HCT116 (cell line): ENCODE measurements at regions not wholly inside any gene's neighbourhood (a gene's known extent, or its start where the extent isn't known, plus 50 kb on each side); places are given as distances from the start of the nearest gene placed in this dataset.

Experiments used
- CBX3 ChIP-seq: IDR thresholded peaks from 2 replicates; pipeline ENCODE4 v1.6.1; 2012; ENCODE audit warnings: low read depth
- CTCF ChIP-seq, 3 experiments: fragments of 200-600 bp in 1 of 3; sonication (generic) in 1 of 3; IDR thresholded peaks in 2 of 3; conservative IDR thresholded peaks in 1 of 3; 2 replicates each; pipeline ENCODE4 v1.5.1; 2012 to 2017; ENCODE audit warnings: low read depth in 2 of 3, low read length in 2 of 3, antibody characterized with exemption in 1 of 3, borderline replicate concordance in 1 of 3, control low read depth in 1 of 3, mild to moderate bottlenecking in 1 of 3, mixed read lengths in 1 of 3, mixed run types in 1 of 3, moderate library complexity in 1 of 3; ENCODE audit not compliant: insufficient read depth in 1 of 3
- EZH2 ChIP-seq: fragments of 200-600 bp; sonication (generic); IDR thresholded peaks from 2 replicates; pipeline ENCODE4 v1.6.1; 2017; ENCODE audit warnings: antibody characterized with exemption, mixed run types
- EZH2phosphoT487 ChIP-seq: fragments of 200-600 bp; IDR thresholded peaks from 2 replicates; pipeline ENCODE4 v1.6.1; 2018; ENCODE audit warnings: antibody characterized with exemption, borderline replicate concordance
- JUND ChIP-seq: IDR thresholded peaks from 2 replicates; pipeline ENCODE4 v1.6.1; 2012
- POLR2A ChIP-seq: IDR thresholded peaks from 2 replicates; pipeline ENCODE4 v1.7.0; 2011; ENCODE audit warnings: borderline replicate concordance; ENCODE audit not compliant: insufficient read depth, insufficient read length; ENCODE audit errors: extremely low read depth
- POLR2AphosphoS5 ChIP-seq: IDR thresholded peaks from 2 replicates; pipeline ENCODE4 v1.6.1; 2011; ENCODE audit warnings: mild to moderate bottlenecking, low read depth, low read length, moderate library complexity
- RAD21 ChIP-seq: IDR thresholded peaks from 2 replicates; pipeline ENCODE4 v1.6.1; 2012; ENCODE audit warnings: low read depth, mild to moderate bottlenecking
- ZFX ChIP-seq: fragments of 450-650 bp; IDR thresholded peaks from 2 replicates; pipeline ENCODE4 v1.6.1; 2017
- TF ChIP-seq, protein P1 (sequence below): IDR thresholded peaks from 2 replicates; pipeline ENCODE4 v1.6.1; 2012
- TF ChIP-seq, protein P2 (sequence below): IDR thresholded peaks from 2 replicates; pipeline ENCODE4 v1.6.1; 2012; ENCODE audit warnings: low read depth

DNA sequence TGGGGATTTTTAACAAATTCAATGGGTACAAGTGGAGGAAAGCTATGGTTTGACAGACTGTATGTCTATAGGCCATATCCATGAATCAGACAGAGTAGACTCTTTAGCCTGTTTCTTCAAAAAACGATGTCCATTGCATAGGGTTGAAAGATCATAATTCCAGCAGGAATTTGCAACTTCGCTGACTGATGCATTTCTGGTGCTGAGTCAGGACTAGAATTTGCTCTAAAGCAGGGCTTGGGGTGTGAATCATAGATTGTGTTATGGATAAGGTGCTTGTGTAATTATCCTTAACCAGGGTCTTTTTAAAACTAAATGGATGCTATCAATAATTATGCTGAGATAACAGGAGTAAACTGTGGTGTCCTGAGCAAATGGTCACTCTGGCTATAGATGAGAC is 200.4 kb upstream of the TBC1D5 start:
- TF ChIP-seq CTCF (IDR thresholded peaks at IDR 0.05 in 2 of 3, conservative IDR thresholded peaks at IDR 0.05 in 1 of 3; ENCODE audit: borderline replicate concordance in 1 of 3, insufficient read depth in 1 of 3, low read depth in 2 of 3, low read length in 2 of 3) (no peak), CBX3 (no peak), EZH2 (no peak), JUND (no peak), POLR2A (no peak), EZH2phosphoT487 (no peak), POLR2AphosphoS5 (no peak), ZFX (no peak), RAD21 (no peak)
- TF ChIP-seq, protein P1, sequence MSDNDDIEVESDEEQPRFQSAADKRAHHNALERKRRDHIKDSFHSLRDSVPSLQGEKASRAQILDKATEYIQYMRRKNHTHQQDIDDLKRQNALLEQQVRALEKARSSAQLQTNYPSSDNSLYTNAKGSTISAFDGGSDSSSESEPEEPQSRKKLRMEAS, result no peak
- TF ChIP-seq, protein P2, sequence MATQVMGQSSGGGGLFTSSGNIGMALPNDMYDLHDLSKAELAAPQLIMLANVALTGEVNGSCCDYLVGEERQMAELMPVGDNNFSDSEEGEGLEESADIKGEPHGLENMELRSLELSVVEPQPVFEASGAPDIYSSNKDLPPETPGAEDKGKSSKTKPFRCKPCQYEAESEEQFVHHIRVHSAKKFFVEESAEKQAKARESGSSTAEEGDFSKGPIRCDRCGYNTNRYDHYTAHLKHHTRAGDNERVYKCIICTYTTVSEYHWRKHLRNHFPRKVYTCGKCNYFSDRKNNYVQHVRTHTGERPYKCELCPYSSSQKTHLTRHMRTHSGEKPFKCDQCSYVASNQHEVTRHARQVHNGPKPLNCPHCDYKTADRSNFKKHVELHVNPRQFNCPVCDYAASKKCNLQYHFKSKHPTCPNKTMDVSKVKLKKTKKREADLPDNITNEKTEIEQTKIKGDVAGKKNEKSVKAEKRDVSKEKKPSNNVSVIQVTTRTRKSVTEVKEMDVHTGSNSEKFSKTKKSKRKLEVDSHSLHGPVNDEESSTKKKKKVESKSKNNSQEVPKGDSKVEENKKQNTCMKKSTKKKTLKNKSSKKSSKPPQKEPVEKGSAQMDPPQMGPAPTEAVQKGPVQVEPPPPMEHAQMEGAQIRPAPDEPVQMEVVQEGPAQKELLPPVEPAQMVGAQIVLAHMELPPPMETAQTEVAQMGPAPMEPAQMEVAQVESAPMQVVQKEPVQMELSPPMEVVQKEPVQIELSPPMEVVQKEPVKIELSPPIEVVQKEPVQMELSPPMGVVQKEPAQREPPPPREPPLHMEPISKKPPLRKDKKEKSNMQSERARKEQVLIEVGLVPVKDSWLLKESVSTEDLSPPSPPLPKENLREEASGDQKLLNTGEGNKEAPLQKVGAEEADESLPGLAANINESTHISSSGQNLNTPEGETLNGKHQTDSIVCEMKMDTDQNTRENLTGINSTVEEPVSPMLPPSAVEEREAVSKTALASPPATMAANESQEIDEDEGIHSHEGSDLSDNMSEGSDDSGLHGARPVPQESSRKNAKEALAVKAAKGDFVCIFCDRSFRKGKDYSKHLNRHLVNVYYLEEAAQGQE, result no peak
